NOMO-1 (cell line): ENCODE measurements at regions not wholly inside any gene's neighbourhood (a gene's known extent, or its start where the extent isn't known, plus 50 kb on each side); places are given as distances from the start of the nearest gene placed in this dataset.
A peak's percentile ranks its signal among the peaks of the same experiment; 100 is the strongest.

Experiments used
- DNase-seq, 2 experiments: peaks; one replicate each; lab custom pipeline; 2025; ENCODE audit not compliant: unreplicated experiment in 2 of 2; lab: John Stamatoyannopoulos, UW

DNA sequence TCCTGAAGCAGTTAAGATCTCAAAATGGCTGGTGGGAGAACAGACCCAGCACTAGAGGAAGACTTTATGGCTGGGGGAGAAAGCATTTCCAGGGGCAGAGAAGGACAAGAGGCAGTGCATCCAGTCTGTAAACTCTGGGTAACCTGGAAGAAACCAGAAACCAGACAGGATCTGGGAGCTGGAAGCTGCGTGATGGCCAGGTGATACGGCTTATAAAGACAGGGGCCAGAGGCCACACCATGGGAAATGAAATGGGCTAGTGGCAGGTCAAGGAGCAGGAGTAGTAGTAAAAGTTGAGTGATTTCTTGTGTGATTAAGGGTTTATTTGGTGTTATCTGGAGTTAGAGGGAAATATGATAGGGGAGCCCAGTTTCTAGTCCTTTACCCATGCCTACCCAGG, 144.7 kb upstream of the ARRDC4 start:
- no peak for DNase-seq

DNA sequence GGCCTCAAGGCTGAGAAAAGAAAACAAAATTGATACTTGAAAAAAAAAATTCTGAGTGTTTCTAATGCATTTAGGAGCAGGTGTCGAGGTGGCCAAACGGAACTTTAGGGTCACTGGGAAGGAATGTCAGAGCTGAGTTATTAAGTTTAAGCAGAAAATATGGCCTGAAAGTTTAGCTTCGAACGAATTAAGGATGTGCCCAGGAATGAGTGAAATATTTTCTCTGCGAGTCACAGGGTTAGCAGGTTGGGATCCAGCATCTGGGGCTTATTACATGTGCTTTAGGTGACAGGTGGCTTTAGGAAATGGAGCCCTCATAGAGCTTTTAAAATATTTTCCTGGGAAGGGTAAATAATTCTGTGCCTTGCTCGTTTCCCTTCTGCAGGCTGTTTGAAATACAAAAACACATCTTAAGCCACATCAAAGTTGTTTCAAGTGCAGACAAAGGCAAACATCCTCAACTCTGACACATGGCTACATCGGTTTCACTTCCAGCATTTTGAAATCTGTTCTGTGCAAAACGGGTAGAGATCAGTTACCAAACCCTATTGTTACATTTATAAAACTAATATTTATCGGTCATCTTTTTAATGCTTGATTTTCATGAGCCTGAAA, 143.1 kb upstream of the ARRDC4 start:
- DNase-seq = peak in 1 of 2 experiments; percentile 39

- DNase-seq = no peak
Measured at GRCh38 chr15:97836003-97836402, 124.5 kb upstream of the ARRDC4 start.

- no peak for DNase-seq
Measured at GRCh38 chr15:97837896-97838295, 122.6 kb upstream of the ARRDC4 start.

DNA sequence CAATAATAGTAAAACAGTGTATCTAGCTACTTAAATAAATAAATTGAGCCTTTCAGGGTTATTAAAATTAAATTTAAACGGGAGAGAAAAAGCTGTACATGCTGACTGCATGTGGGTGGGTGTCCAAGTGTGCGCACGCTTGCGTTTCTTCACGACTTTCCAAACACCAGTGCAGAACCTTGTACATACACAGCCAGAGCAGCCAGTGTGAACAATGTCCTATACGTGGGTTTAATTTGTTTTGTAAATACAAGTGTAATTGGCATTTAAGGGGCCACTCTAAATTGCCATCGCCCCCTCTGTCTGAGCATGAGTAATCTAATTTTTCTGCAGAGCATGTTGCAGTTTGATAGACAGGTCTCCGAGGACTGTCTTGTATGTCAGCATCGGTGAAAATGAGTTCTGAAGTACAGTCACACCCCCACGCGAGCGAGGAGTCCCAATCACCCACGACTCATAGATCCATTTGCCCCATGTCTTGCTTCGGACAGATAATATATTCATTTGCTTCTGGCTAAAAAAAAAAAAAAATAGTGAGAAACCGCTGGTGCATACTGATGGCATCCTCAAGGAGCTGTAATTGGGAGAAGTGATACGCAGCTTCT, 121.8 kb upstream of the ARRDC4 start:
- no peak for DNase-seq

DNA sequence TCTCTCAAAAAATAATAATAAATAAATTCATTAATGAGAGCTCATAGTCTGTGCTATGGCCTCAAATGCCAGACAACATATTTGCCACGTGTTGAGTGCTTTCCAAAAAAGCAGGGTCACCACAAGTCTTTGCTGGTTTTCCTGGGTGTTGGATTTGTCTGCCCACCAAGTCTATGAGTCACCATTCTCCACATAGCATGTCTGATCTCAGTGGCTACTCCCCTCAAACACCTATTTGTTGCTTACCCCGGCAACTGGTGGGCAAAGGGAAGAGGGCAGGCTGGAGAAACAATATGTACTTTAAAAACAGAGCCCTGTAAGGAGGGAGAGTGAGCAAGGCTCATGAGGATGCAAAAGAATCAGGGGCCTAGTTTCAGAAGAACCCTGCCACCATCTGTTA, 120.0 kb upstream of the ARRDC4 start:
- DNase-seq = no peak

DNA sequence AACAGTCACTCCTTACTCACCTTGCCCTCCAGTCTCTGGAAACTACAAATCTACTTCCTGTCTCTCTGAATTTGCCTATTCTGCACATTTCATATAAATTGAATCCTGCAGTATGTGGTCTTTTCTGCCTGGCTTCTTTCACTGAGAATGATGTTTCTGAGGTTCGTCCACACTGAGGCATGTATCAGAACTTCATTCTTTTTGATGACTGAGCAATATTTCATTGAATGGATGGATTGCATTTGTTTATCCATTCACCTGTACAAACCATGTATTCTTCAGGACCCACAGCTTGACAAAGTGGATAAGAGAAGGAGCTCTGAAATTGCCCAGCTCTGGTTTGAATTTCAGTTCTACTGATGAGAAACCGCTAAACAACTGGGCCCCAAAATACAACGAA, 118.9 kb upstream of the ARRDC4 start:
- no peak for DNase-seq

- no peak for DNase-seq
Measured at GRCh38 chr15:97849183-97849582, 111.3 kb upstream of the ARRDC4 start.

- DNase-seq = no peak
Measured at GRCh38 chr15:97858296-97858695, 102.2 kb upstream of the ARRDC4 start.

DNA sequence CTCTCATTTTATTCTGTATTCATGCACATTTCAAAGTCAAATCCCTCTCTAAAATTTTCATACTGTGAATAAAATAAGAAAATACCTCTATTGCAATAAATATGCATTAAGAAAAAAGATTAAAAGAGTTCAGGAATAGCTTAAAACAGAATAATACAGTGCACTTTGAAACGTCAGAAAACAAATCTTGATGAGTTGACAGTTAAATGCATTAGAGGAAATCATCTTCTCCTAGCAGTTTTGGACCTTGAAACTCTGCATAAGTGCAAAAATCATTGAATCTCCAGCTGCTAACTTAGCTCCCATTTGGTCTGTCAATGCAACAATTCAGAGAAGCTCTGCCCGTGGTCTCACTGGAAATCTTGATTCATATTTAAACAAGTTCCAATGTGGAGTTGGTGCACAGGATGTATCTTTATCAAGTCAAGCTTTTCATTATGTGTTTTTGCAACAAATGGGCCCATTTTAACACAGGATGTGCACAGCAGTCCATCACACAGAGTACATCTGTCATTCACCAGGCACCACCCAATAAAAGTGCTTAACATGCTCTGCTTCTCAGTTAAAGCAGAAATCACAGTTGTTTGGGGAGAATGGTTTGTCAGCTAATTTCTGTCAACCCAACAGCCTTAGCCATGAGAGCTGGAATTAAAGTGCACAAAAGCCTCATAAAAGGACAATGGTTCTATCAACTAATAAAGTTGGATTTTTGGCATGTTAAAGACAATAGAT, 98.8 kb upstream of the ARRDC4 start:
- DNase-seq = no peak

DNA sequence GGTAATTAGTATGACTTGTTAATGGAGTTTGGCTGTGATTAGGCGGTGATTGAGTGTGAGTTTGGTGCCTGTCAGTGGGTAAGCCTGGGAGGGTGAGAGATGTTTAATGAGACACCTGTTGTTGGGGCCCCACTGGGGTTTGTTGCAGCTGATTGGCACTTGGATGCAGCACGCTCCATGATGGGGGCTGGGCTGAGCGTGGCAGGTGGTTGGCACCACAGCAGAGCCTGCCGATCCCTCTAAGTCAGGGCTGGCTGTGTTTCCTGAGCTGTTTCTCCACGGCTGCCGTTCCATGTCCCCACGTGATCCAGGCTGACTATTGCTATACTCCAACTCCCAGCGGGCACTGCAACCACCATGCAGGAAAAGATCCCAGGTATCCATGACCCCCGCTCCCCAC, 93.5 kb upstream of the ARRDC4 start:
- no peak for DNase-seq

GRCh38 chr15:97867870-97868269, 92.6 kb upstream of the ARRDC4 start:
- DNase-seq = no peak

- DNase-seq = no peak
Measured at GRCh38 chr15:97868981-97869380, 91.5 kb upstream of the ARRDC4 start.

DNA sequence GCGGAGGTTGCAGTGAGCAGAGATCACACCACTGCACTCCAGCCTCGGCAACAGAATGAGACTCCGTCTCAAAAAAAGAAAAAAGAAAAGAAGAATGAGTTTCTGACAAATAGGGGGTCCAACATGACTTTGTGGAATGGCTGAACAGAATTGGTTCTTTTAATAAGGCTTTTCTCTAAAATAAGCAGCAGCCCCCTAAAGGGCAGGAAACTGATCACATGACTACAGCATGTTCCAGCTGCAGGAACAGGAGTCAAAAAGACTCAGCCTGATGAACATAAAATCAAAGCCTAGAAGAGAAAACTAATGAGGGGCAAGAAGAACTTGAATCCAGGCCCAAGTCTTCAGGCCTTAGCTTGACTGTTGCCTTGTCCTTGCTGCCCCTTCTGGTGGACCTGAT, 89.7 kb upstream of the ARRDC4 start:
- no peak for DNase-seq

- no peak for DNase-seq
Measured at GRCh38 chr15:97874139-97874538, 86.4 kb upstream of the ARRDC4 start.

DNA sequence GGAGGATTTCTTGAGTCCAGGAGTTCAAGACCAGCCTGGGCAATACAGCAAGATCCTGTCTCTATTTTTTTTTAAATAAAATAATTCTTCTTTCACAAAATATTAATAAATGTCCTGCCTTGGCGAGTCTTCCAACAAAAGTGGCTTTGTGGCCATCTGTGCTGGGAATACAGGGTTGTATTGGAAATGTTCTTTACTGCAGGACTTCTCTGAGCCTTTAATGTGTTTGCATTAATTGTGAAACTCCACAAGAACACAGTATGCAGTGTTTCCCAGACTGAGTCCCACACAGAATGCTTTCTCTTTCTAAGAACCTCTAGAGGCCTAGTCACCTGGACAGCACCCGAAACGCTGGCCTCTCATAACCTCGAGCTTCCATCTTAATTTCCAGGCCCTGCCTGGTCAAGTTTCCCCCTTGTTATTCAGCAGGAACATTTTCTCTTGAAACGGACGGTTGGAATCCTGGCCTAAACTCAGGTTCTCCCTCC, 85.4 kb upstream of the ARRDC4 start:
- DNase-seq = no peak

DNA sequence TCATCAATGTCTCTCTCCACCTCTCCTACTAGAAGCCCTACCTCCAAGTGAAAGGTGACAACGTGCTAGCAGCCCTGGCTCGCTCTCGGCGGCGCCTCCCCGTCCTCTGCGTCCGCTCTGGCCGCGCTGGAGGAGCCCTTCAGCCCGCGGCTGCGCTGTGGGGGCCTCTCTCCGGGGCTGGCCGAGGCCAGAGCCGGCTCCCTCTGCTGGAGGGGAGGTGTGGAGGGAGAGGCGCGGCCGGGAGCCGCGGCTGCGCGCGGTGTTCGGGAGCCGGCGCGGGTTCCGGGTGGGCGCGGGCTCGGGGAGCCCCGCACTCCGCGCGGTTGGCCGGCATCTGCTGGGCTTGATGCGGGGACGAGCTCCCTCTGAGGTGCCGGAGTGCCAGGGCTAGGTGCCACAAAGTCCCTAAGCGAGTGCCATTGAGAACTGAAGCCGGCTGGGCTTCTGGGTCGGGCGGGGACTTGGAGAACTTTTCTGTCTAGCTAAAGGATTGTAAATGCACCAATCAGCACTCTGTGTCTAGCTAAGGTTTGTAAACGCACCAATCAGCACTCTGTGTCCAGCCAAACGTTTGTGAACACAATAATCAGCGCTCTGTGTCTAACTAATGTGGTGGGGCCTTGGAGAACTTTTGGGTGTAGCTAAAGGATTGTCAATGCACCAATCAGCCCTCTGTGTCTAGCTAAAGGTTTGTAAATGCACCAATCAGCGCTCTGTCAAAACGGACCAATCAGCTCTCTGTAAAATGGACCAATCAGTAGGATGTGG, 84.8 kb upstream of the ARRDC4 start:
- DNase-seq = peak in 1 of 2 experiments; percentile 38

DNA sequence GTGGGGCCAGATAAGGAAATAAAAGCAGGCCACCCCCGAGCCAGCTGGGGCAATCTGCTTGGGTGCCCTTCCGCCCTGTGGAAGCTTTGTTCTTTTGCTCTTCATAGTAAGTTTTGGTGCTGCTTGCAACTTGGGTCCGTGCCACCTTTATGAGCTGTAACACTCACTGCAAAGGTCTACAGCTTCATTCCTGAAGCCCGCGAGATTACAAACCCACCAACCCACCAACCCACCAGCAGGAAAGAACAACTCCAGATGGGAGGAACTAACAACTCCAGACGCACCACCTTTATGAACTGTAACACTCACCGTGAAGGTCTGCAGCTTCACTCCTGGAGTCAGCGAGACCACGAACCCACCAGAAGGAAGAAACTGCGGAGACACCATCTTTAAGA, 84.2 kb upstream of the ARRDC4 start:
- no peak for DNase-seq

DNA sequence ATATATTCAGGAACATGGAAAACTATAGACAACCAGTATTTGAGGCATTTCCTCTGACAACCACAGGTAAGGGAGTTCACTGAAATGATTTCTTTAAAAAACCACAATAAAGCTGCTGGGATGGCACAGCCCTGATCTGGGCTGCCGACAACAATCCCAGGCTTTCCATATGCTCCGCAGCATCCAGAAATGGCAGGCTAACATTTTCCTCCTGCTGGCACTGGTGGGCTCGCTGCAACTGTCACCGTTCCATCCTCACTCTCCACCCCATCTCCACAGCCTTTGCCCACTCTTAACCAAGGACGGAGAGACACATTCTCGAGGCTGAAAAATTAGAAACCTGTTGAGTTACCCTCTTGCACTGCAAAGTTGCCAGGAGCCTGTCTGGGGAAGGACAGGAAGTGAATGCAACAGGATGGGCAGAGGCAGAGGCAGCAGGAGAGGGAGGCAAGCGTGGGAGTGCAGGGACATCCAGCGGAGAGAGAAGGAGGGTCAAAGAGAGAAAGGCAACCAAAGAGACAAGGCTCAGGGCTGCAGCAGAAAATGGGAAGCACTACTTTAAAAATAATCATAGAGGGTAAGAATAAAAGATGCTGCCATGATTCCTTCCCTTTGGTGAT, 79.0 kb upstream of the ARRDC4 start:
- DNase-seq = no peak

DNA sequence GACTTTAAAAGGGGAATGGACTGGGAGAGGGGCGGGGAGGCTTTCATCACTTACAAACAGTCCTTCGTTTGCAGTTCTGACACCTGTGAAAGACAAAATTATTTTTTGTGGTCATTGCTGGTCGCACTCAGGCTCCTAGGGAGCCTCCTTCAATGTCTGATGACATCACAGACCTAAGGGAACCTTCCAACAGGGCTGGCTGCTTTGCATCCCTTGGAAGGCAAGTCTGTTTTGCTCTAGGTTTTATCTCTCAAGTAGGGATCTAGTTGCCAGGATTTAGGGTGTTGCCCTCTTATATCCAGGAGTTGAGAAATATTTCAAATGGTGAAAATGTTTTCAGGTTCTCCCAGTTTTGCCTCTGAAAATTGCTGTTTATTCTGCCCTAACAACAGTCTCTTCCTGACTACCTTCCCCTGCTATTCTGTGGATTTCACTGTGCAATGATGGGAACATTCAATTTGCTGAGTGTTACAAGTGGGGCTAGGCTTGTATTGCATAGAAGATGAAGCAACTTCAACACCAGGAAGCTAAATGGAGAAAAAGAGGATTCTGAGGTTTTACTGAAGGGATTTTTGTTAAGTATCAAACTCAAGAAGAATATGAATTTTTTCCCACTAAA, 75.9 kb upstream of the ARRDC4 start:
- DNase-seq = no peak

DNA sequence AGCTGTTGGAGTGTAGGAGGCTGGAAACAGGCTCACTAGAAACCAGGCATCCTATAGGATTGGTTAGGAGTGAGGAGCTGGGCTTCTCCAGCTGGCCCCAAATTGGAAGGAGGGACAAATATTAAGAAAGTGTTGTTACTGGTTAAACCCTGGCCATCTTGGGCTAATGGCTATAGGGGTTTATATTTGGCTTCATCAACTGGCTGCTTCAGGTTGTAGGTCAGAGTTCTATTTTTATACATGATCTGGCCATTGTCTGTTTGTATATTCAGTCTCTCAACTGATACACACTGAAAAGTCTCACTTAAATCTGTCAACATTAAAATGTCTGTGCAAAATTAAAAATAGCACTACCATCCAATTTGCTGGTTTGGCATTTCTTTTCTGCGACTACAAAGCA, 70.2 kb upstream of the ARRDC4 start:
- DNase-seq = no peak
